Right ventricle myocardium superior (tissue), 1 donor: ENCODE measurements at regions not wholly inside any gene's neighbourhood (a gene's known extent, or its start where the extent isn't known, plus 50 kb on each side); places are given as distances from the start of the nearest gene placed in this dataset.

Experiments used
- ATAC-seq: fragments of 200-7000 bp; cut with Tn5 transposase; one replicate; pipeline ENCODE4 v1.9.1; 2020; ENCODE audit warnings: mild to moderate bottlenecking; ENCODE audit not compliant: poor library complexity
- DNase-seq: peaks from one replicate; pipeline ENCODE4 v3.0.0-alpha.2; 2020
- intact Hi-C: fragments of 100-400 bp; cut with DNase I; formaldehyde crosslinking; loops from one replicate; pipeline ENCODE4 v1.11.2; 2022
- donor health status: DM: no; HTN: yes; CAD: no; lungs with severe emphysema.

GRCh38 chr2:221883976-221884375 is 311.9 kb upstream of the EPHA4 start:
- intact Hi-C loops = no loop called here
- DNase-seq = no peak
- no peak for ATAC-seq

- DNase-seq (no peak), ATAC-seq (no peak)
- intact Hi-C loops = no loop called here
Observed at GRCh38 chr2:221876016-221876415, 303.9 kb upstream of the EPHA4 start.

- intact Hi-C loops = no loop called here
- ATAC-seq (no peak), DNase-seq (no peak)
Observed at GRCh38 chr2:221874444-221874843, 302.3 kb upstream of the EPHA4 start.

GRCh38 chr2:221857719-221858118 is 285.6 kb upstream of the EPHA4 start:
- DNase-seq (no peak), ATAC-seq (no peak)
- intact Hi-C loops = no loop called here

GRCh38 chr2:221853297-221853696 is 281.2 kb upstream of the EPHA4 start:
- DNase-seq (no peak), ATAC-seq (no peak)
- intact Hi-C loops = no loop called here

- DNase-seq (no peak), ATAC-seq (no peak)
- intact Hi-C loops = no loop called here
Observed at GRCh38 chr2:221851531-221852045, 279.5 kb upstream of the EPHA4 start.

- ATAC-seq (no peak), DNase-seq (no peak)
- intact Hi-C loops = no loop called here
Observed at GRCh38 chr2:221850076-221850475, 278.0 kb upstream of the EPHA4 start.

- DNase-seq (no peak), ATAC-seq (no peak)
- intact Hi-C loops = no loop called here
Observed at GRCh38 chr2:221848286-221848685, 276.2 kb upstream of the EPHA4 start.

- intact Hi-C loops = no loop called here
Observed at GRCh38 chr2:221845021-221845365, 272.9 kb upstream of the EPHA4 start.

GRCh38 chr2:221844212-221845020 is 272.3 kb upstream of the EPHA4 start:
- ATAC-seq = no peak
- intact Hi-C loops = no loop called here
- DNase-seq = no peak

More at GRCh38 chr2:221845021-221845365, 272.9 kb upstream of the EPHA4 start:
- DNase-seq (no peak), ATAC-seq (no peak)

- intact Hi-C loops = no loop called here
- DNase-seq (no peak), ATAC-seq (no peak)
Observed at GRCh38 chr2:221836095-221836494, 264.0 kb upstream of the EPHA4 start.

GRCh38 chr2:221833966-221834365 is 261.9 kb upstream of the EPHA4 start:
- intact Hi-C loops = no loop called here
- DNase-seq (no peak), ATAC-seq (no peak)

- intact Hi-C loops = no loop called here
- no peak for ATAC-seq
- no peak for DNase-seq
Observed at GRCh38 chr2:221831051-221831450, 258.9 kb upstream of the EPHA4 start.

- ATAC-seq (no peak), DNase-seq (no peak)
- intact Hi-C loops = no loop called here
Observed at GRCh38 chr2:221822416-221822815, 250.3 kb upstream of the EPHA4 start.

- ATAC-seq = no peak
- no peak for DNase-seq
- intact Hi-C loops = no loop called here
Observed at GRCh38 chr2:221818616-221819320, 246.7 kb upstream of the EPHA4 start.

- intact Hi-C loops = no loop called here
- ATAC-seq (no peak), DNase-seq (no peak)
Observed at GRCh38 chr2:221817878-221818277, 245.8 kb upstream of the EPHA4 start.

- intact Hi-C loops = no loop called here
- DNase-seq = no peak
- ATAC-seq = no peak
Observed at GRCh38 chr2:221817052-221817451, 244.9 kb upstream of the EPHA4 start.

GRCh38 chr2:221816566-221816965 is 244.5 kb upstream of the EPHA4 start:
- no peak for DNase-seq
- ATAC-seq = no peak
- intact Hi-C loops = no loop called here

- no peak for DNase-seq
- intact Hi-C loops = no loop called here
- no peak for ATAC-seq
Observed at GRCh38 chr2:221810650-221811049, 238.5 kb upstream of the EPHA4 start.

GRCh38 chr2:221810245-221810644 is 238.1 kb upstream of the EPHA4 start:
- ATAC-seq (no peak), DNase-seq (no peak)
- intact Hi-C loops = no loop called here
